PC-9 (cell line): ENCODE measurements at regions not wholly inside any gene's neighbourhood (a gene's known extent, or its start where the extent isn't known, plus 50 kb on each side); places are given as distances from the start of the nearest gene placed in this dataset.

Experiments used
- EZH2 ChIP-seq: fragments of 200-600 bp; sonication (generic); IDR thresholded peaks from 2 replicates; pipeline ENCODE4 v1.8.0; 2017; ENCODE audit warnings: antibody characterized with exemption, low read depth
- TF ChIP-seq, protein P1 (sequence below): fragments of 200-600 bp; sonication (generic); conservative IDR thresholded peaks from 2 replicates; pipeline ENCODE4 v1.6.1; 2017; ENCODE audit warnings: mixed run types, antibody characterized with exemption, mild to moderate bottlenecking, moderate library complexity

DNA sequence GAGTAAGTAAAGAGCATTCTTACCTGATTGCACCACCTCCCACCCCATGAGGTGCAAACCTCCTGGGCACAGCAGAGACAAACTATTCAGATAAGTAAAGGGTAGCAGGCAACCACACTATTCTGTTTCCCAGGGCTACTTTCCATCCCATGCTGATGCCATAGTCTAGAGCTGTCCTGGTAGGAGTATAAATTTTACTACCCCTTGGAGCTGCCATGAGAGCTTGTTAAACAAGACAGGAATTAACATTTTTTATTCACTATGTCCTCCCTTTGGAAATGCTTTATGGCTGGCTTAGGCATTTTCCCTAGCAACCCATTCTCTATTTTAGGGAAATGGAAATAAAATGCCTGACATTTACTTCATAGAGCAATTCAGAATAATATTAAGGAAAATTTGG, 324.6 kb upstream of the USP25 start:
- TF ChIP-seq, protein P1, sequence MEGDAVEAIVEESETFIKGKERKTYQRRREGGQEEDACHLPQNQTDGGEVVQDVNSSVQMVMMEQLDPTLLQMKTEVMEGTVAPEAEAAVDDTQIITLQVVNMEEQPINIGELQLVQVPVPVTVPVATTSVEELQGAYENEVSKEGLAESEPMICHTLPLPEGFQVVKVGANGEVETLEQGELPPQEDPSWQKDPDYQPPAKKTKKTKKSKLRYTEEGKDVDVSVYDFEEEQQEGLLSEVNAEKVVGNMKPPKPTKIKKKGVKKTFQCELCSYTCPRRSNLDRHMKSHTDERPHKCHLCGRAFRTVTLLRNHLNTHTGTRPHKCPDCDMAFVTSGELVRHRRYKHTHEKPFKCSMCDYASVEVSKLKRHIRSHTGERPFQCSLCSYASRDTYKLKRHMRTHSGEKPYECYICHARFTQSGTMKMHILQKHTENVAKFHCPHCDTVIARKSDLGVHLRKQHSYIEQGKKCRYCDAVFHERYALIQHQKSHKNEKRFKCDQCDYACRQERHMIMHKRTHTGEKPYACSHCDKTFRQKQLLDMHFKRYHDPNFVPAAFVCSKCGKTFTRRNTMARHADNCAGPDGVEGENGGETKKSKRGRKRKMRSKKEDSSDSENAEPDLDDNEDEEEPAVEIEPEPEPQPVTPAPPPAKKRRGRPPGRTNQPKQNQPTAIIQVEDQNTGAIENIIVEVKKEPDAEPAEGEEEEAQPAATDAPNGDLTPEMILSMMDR: no peak
- no peak for TF ChIP-seq EZH2
